Osteoblast (primary cell): ENCODE measurements at regions not wholly inside any gene's neighbourhood (a gene's known extent, or its start where the extent isn't known, plus 50 kb on each side); places are given as distances from the start of the nearest gene placed in this dataset.

Source experiments
- DNase-seq: peaks from one replicate; pipeline ENCODE4 v3.0.0; 2011; ENCODE audit warnings: low spot score, mixed read lengths; ENCODE audit not compliant: insufficient read length; ENCODE audit errors: missing footprints
- H2AFZ ChIP-seq: 2 replicates; pipeline ENCODE4 v1.6.0; 2011; ENCODE audit warnings: mild to moderate bottlenecking, low read length
- H3K27ac ChIP-seq: 2 replicates; pipeline ENCODE4 v1.5.1; 2011; ENCODE audit warnings: mild to moderate bottlenecking, low read depth, low read length, moderate library complexity
- H3K27me3 ChIP-seq: 2 replicates; pipeline ENCODE4 v1.6.0; 2012; ENCODE audit warnings: mild to moderate bottlenecking, control low read depth, inconsistent platforms, low read length, moderate library complexity; ENCODE audit not compliant: insufficient read depth
- H3K36me3 ChIP-seq: 2 replicates; pipeline ENCODE4 v1.5.1; 2011; ENCODE audit warnings: mild to moderate bottlenecking, low read length, control low read depth, moderate library complexity; ENCODE audit not compliant: insufficient read depth
- H3K4me1 ChIP-seq: 2 replicates; pipeline ENCODE4 v1.5.1; 2011; ENCODE audit warnings: mild to moderate bottlenecking, low read length, control low read depth, moderate library complexity; ENCODE audit not compliant: insufficient read depth
- H3K4me2 ChIP-seq: 2 replicates; pipeline ENCODE4 v1.6.0; 2011; ENCODE audit warnings: mild to moderate bottlenecking, low read length; ENCODE audit not compliant: insufficient read depth
- H3K4me3 ChIP-seq: fragments of 200-600 bp; sonication (generic); 3 replicates; pipeline ENCODE4 v1.5.1; 2012; ENCODE audit warnings: mild to moderate bottlenecking, low read length, inconsistent platforms; ENCODE audit not compliant: insufficient read depth
- H3K79me2 ChIP-seq: 2 replicates; pipeline ENCODE4 v1.6.0; 2012; ENCODE audit warnings: mild to moderate bottlenecking, low read length, control low read depth, inconsistent platforms; ENCODE audit not compliant: insufficient read depth
- H3K9me3 ChIP-seq: 2 replicates; pipeline ENCODE4 v1.5.1; 2011; ENCODE audit warnings: low read depth, low read length, control low read depth
- H4K20me1 ChIP-seq: 2 replicates; pipeline ENCODE4 v1.6.0; 2012; ENCODE audit warnings: mild to moderate bottlenecking, low read length, control low read depth; ENCODE audit not compliant: insufficient read depth
- CTCF ChIP-seq: IDR thresholded peaks from 2 replicates; pipeline ENCODE4 v1.5.1; 2011; ENCODE audit warnings: mild to moderate bottlenecking, low read depth, low read length, moderate library complexity; ENCODE audit errors: extremely low read depth

- H3K79me2 ChIP-seq, result no peaks in the 10 kb centered on the region
- no peaks in the 10 kb centered on the region for H3K36me3 ChIP-seq
- H2AFZ ChIP-seq, result no peak overlapping the region
- no peak for TF ChIP-seq CTCF
- H3K9me3 ChIP-seq, result no peaks in the 10 kb centered on the region
- H3K27ac ChIP-seq, result no peak overlapping the region
- no peaks in the 10 kb centered on the region for H3K4me1 ChIP-seq
- H4K20me1 ChIP-seq, result no peaks in the 10 kb centered on the region
- H3K27me3 ChIP-seq, result no peaks in the 10 kb centered on the region
- no peak overlapping the region for H3K4me3 ChIP-seq
- H3K4me2 ChIP-seq, result no peak overlapping the region
- no peak for DNase-seq
Observed at GRCh38 chr14:82724316-82724715, 1190.7 kb upstream of the SEL1L start.

- Histone ChIP-seq H3K4me2 (no peak overlapping the region), H3K4me1 (no peaks in the 10 kb centered on the region), H3K4me3 (no peak overlapping the region), H2AFZ (no peak overlapping the region), H3K79me2 (no peaks in the 10 kb centered on the region), H4K20me1 (no peaks in the 10 kb centered on the region), H3K27me3 (no peaks in the 10 kb centered on the region), H3K36me3 (no peaks in the 10 kb centered on the region), H3K9me3 (no peaks in the 10 kb centered on the region), H3K27ac (no peak overlapping the region)
- no peak for TF ChIP-seq CTCF
- no peak for DNase-seq
Observed at GRCh38 chr14:82725213-82725612, 1191.6 kb upstream of the SEL1L start.

DNA sequence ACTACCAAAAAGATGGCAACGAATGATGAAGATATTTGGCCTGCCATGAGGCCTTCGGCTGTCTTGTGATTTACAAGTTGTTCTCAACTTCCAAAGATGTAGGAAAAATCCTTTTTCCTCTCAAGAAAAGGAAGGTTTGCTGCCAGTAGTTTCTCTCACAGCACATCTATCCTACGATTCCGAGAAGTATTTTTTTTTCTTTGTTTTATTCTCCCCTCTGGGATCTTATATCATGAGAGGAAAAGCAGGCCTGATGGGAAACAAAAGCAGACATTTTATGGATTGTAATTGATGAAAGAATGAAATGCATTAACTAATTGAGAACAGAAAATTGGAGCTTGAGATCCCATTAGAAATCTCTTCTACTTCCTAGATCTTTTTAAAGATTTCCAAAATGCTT, 1197.9 kb upstream of the SEL1L start:
- no peak overlapping the region for H3K4me2 ChIP-seq
- no peaks in the 10 kb centered on the region for H3K4me1 ChIP-seq
- no peak overlapping the region for H2AFZ ChIP-seq
- H3K4me3 ChIP-seq, result no peak overlapping the region
- H3K9me3 ChIP-seq, result no peaks in the 10 kb centered on the region
- TF ChIP-seq CTCF, result no peak
- H3K27me3 ChIP-seq, result no peaks in the 10 kb centered on the region
- H3K27ac ChIP-seq, result no peak overlapping the region
- no peaks in the 10 kb centered on the region for H4K20me1 ChIP-seq
- no peaks in the 10 kb centered on the region for H3K79me2 ChIP-seq
- no peak for DNase-seq
- H3K36me3 ChIP-seq, result no peaks in the 10 kb centered on the region

DNA sequence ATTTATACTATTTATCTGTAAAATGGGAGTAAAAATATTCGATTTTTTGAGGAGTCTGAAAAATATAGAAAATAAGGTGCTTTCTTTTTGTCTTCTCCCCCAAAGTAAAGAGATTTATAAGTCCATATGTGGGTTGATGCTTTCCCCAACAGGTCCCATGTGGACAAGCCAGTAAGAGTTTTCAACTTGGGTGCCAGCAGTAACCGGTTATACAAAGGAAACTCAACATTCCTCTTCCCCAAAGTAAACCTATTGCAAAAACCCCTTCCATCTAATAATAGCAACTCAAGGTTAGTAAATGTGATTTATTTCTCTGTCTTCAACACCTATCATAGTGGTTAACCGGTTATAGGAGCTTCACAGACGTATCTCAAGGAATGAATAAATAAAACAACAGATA, 1206.9 kb upstream of the SEL1L start:
- Histone ChIP-seq H3K79me2 (no peaks in the 10 kb centered on the region), H3K4me3 (no peak overlapping the region), H4K20me1 (no peaks in the 10 kb centered on the region), H3K4me2 (no peak overlapping the region), H3K36me3 (no peaks in the 10 kb centered on the region), H3K9me3 (no peaks in the 10 kb centered on the region), H3K27me3 (no peaks in the 10 kb centered on the region), H2AFZ (no peak overlapping the region), H3K4me1 (no peaks in the 10 kb centered on the region), H3K27ac (no peak overlapping the region)
- DNase-seq, result no peak
- TF ChIP-seq CTCF, result no peak
